NK-92 treated with Interleukin-12 subunit alpha and Interleukin-12 subunit beta, amount 100 ng/mL, for 24 hours (cell line): ENCODE measurements at regions not wholly inside any gene's neighbourhood (a gene's known extent, or its start where the extent isn't known, plus 50 kb on each side); places are given as distances from the start of the nearest gene placed in this dataset.

Experiments used
- DNase-seq: peaks from one replicate; lab custom pipeline; 2025; lab: John Stamatoyannopoulos, UW

DNA sequence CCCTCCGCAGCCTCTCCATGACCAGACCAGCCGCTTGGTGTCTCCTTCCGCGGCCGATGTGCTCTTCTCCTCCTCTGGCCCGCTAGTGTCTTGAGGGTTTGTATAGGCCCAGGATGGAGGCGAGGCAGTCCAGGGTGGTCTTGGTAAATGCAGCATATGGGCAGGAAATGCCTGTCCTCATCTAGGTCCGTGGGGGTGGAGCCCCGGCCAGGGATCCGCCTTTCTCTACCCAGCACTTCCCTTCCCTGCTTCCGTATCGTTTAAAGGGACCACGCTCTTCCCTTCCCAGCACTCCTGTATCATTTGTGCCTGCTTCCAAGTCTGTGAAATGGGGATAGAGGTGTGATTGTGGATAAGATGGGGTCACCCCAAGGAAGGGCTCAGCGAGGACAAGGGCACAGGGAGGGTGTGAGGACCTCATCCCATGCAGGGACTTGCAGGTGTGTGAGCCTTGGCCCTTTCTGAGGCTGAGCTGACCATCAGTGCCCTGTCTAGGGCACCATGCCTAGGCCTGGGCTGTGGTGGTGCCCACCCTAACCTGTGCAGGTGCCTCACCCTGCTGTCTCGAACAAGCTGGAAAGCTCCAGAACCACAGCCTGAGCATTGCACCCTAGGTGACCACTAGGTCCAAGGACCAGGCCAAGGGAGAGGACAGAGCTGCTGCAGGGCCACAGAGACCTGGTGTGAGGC is 326.8 kb upstream of the RTL1 start:
- no peak for DNase-seq

DNA sequence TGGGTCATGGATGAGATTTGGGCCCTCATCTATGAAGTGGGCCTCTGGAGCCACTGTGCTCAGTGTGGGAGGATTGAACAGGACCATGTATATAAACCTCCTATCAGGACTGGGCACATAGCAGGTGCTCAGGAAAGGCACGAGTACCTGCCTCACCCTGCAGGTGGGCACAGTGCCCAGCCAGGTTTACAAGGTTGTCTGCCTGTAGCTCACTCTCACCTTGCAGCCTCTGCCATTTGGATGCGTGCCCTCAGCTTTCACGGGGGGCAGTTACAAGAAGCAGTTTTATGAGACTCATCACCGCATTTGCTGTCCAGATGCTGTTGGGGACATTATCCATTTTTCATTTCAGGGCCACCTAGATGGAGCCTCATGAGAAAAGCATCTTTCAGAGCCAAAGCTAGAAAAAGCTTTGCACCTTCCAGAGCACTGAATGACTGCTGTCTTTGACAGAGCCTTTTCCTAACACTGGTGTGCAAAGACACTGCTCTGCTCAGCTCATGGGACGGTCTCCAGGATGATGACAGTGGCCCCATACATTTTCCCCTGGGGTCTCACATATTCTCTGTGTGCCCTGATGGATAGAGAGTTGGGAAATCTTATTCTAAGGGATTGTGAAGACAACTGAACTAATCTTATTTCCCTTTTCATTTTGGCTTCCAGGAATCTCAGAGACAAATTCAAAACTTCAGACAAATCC is 327.5 kb upstream of the RTL1 start:
- DNase-seq = no peak

DNA sequence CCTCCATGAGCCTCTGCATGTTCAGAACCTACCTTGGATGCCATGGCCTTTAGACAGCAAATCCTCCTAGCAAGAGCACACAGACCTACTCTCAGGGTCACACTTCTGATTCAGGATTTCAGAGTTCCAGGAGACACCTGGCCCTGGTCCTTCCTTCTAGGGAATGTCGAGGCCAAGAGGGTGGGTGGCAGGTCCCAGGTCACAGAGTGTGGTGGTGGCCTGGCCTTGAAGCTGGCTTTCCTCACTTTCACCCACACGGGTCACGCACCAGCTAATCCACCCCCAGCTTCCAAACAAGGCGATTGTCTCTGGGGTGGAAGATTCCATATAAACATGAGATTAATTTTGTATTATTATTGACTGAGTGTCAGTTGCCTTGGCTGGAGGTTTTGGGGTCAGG is 328.3 kb upstream of the RTL1 start:
- DNase-seq = no peak

DNA sequence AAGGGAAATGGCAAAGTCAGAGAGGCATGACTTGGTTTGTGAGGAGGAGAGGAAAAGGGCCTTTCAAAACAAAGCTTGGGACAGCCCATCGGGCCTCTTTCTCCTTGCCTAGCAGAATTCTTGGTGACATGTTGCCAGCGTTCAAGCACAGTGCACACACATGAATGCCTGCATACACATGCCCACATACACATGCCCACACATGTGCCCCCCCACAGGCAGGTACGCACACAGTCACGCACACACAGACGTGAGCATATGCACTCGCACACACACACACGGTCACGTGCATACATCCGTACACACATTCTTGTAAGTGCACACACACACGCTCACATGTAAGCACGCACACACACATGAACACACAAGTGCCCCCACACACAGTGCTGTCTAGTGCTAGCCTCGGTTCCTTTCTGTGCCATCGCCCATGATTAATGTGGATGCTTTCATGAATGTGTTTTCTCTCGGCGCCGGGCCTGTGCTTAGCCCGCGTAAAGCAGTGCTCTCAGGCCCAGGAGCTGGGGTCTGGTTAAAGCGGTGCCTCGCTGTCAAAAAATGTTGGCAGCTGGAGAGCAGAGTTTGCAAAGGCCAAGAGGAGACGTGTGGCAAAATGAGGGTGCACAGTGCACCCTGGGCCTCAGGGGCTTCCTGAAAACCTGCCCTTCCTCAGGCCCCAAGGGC is 328.8 kb upstream of the DIO3 start:
- DNase-seq = no peak

DNA sequence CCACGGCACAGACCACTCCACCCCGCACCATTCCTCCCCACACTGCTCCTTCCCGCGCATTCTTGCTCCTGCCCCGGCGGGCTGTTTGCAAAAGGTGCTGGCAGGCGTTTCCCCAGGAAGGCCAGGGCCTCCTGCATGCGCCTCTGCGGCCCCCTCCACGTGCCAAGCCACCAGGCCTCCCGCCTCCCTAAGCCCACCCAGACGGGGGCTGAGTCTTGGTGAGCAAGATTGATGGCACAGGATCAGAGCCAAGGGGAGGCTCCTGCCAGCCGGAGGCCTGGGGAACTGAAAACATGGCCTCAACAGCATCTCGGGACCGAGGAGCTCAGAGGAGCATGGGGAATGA is 328.3 kb upstream of the DIO3 start:
- no peak for DNase-seq

DNA sequence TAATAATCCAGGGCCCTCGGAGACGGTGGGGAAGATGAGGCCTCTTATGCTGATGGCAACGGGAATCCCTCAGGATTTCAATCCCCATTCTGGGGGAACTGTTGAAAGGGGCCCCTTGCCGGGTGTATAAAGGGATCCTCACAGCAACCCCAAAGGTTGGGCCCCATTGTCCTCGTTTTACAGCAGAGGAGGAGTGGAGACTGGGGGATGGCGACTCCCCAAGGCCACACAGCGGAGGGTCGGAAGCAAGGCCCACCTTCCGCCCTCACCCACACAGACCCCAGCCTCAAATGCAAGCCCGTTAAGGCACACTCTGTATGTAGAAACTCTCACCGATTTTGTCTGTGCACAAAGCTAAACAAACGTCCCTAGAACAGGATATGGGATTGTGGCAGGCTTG is 327.9 kb upstream of the DIO3 start:
- DNase-seq = no peak

DNA sequence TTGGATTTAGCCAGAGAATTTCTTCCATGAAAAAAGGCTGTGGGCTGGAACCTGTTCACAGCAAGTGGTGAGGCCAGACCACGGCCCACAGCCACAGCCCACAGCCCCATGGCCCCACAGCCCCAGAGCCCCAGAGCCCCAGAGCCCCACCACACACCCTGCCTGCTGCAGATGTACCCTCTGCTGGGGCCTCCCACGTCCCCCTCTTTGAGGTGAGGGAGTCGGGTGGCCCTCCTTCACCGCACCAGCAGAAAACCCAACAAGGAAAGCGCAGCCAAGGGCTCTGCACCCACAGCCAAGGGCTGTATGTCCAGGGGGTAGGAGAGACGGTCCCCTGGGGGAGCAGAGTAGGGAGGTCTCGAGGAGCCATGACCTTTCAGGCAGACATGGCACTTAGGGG is 327.5 kb upstream of the DIO3 start:
- DNase-seq = no peak

DNA sequence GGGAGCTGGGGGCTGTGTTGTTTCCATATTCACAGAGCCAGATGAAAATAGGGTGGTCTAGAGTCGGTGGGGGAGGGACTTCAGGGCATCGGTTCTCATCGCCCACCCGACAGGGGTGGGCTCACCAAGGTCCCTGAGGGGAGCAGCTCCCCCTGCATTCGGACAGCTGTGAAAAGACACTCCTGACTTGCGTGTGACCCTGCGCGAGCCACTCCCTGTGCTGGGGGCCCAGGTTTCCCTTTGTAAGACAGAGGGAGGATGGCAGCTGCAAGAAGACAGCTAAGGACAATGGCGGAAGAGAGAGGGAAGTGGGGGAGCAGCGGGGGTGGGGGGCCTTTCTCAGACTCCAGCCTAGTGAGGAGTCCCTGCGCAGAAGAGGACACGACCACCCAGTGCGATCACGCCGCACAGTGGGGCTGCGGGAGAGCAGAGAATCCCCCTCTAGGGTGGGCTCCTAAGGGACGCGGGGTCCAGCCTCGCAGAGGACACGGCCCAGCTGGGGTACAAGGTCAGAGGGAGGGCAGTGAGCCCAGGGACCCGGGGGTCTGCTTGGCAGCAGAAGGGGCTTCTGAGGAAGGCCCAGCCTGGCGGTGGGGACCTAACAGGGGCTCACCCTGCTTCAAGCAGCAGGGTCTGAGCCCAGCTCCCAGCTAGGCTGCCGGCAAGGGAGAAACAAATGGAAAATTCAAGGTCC is 326.9 kb upstream of the DIO3 start:
- DNase-seq = no peak

DNA sequence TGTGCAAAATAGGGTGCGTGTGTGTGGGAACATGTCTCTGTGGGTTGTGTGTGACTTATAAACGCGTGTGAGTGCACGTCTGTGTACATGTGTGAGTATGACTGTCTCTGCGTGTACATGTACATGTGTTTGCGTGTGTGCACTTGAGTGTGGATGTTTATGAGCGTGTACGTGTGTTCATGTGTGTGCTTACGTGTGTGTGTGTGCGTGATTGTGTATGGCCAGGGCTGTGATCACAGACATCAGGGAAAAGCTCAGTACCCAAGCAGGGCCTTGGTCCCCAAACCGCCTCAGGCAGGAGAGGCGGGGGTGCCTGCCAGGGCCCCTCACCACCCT is 326.3 kb upstream of the DIO3 start:
- no peak for DNase-seq

DNA sequence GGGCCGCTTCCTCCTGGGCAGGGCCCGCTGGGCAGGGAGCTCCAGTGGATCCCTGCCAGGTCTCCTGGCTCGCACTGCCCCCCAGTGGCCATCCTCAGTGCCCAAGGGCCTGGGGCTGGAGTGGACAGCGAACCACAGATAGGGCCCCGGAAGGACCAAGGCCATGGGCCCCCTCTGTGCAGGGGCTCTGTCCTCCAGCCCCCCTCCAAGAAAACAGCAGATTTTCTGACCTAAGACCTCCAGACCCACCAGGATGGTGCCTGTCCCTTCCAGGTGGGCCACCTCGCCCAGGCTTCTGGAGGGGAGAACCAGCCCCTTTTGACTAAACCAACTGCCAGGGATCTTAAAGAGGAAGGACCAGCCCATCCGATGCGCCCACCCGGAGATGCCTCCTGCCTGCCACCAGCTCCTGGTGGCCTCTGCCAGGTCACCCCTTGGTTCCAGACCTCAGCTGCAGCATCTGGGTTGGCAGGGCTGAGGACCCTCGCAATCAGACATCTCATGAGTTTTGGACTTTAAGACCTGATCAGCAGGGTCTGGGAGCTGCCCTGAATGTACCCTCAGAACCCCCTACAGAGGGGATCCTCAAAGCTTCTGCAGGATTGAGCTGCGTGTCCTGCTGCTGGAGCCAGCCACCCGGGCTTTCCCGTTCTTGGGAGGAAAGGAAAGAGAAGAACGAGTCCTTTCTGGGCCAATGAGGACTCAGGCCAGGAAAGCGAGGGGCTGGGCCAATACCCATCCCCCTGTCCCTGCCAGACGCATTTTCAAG is 325.8 kb upstream of the DIO3 start:
- no peak for DNase-seq

DNA sequence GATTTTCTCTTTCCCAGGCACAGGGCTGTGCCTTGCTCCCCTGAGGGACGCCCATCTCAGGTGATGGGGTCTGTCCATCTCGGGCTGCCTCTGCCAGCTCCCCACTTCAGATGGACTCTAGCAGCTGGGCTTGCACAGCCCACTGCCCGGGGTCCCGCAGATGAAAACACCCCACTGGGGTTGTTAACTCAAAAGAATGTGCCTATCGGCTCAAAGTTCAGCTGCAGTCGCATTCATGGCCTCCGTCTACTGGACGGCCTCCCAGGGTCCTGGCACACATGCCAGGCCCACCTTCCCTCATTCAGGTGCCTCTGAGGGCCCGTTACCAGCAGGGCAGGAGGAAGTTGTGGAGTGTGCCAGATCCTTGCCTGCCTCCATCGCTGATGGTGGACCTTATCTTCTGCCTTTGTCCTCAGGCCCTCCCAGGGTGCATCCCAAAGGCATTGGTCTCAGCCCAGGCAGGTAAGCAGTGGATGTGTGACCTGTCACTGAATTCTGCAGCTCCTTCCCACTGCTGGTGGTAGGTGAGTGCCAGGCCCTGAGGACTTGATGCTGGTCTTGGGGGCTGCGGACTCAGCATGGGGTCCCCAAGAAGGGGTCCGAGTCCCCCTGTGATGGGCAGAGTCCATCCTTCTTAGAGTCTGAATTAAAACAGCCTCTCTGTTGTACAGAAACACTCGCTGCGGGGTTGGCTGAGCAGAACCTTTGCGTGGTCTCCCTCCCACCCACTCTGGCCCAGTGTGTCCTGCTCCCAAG is 324.6 kb upstream of the DIO3 start:
- no peak for DNase-seq

DNA sequence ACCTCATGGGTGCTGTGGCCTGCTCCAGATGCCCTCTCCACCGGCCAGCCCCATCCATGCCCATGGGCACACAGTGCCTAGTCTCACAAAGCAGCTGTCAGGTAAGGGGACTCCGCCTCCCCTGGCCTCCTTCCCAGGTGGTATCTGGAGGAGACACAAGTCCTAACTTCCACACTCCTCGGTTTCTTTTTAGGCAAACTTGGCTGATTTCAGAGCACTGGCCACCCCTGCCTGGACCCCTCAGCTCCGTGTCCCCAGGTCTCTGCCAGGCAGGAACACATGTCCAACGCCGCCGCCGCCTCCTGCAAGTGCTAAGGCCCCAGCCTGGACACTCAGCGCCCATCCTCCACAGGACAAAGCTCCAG is 324.1 kb upstream of the DIO3 start:
- DNase-seq = no peak

DNA sequence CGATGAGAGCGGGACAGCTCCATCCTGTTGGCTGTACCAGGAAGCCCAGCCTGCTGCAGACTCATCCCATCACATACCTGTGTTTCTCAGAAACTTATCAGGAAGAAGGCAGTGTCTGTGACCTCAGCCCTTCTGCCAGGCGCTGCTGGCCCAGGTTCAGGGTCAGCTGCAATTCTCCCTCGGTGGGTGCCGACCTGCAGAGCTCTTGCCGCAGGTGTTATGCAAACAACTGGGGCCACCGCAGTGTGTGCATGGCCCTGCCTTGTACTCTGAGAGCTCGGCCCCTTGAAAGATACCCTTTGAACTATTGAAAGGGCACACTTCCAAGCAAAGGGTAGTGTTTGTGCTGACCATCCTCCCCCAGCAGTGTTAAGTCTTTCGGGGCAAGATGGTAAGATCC is 322.2 kb upstream of the DIO3 start:
- no peak for DNase-seq

DNA sequence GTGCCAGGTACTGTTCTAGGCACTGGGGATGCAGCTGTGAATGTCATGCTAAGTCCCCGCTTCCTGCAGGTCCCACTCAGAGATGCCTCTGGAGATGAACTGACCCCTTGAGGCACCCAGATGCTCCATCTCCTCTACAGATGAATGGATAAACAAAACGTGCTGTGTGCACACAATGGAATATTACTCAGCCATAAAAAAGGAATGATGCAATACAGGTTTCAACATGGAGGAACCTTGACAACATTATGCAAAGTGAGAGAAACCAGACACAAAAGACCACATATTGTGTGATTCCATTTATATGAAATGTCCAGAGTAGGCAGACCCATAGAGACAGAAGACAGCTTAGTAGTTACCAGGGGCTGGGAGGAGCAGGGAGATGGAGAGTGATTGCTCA is 320.1 kb upstream of the DIO3 start:
- no peak for DNase-seq

DNA sequence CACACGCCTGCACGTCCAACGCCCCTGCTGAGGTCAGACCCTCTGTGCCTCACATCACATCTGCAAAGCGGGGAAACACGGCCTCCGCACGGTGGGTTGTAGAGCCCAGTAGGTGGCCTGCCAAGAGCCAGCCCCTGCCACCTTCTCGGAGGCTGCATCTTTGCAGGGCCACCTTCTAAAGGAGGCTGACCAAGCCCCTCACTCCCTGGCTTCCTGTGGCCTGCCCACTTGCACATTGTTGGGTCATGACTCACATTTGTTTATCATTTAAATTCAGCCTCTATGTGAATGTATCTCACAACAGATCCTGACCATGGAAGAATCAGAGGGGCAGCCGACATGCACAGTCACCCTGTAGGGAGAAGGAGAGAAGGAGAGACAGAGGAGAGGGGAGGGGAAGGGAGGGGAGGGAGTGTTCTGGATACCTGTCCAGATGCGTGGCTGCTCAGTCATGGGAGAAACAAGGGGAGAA is 319.5 kb upstream of the DIO3 start:
- DNase-seq = no peak

DNA sequence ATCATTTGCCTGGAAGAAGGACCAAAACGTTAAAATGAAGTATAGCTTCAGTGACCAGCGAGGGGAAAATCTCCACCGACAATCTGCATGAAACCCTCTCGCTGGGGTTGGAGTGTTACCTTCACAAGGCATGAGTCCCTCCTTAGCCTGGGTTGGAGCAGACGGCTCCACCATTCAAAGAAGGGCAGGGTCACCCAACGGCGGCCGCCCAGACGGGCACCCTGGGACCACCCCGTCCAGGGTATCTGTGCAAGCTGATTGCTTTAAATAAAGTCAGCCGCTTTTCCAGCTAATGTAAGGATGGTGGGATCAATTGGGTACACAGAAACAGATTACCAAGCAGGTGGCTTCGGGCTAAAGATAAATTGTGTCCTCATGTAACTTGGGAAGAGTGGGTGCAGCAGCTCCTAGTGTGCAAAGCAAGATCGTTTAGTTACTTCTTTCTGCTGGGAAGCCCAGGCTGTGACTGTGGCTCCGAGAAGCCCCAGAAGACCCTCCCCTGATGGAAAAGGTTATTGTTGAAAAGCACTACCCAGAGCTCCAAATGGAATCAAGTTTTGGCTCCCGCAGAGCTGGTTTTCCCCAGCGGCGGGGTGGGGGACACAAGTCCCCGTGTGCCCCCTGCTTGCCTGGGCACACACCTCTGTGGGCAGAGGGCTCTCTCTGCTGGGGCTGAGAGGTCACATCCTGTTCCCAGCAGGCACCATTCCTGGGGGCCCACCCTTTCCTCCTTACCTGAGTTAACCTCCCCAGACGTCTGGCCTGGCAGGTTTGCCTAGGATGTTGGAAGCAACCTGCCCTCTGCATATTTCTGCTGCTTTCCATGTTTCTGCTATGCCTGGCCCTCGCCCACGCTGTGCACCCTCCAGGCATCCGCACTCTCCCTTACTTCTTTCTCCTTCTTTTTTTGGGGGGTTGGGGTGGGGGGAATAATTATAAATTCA is 318.6 kb upstream of the DIO3 start:
- DNase-seq = no peak

DNA sequence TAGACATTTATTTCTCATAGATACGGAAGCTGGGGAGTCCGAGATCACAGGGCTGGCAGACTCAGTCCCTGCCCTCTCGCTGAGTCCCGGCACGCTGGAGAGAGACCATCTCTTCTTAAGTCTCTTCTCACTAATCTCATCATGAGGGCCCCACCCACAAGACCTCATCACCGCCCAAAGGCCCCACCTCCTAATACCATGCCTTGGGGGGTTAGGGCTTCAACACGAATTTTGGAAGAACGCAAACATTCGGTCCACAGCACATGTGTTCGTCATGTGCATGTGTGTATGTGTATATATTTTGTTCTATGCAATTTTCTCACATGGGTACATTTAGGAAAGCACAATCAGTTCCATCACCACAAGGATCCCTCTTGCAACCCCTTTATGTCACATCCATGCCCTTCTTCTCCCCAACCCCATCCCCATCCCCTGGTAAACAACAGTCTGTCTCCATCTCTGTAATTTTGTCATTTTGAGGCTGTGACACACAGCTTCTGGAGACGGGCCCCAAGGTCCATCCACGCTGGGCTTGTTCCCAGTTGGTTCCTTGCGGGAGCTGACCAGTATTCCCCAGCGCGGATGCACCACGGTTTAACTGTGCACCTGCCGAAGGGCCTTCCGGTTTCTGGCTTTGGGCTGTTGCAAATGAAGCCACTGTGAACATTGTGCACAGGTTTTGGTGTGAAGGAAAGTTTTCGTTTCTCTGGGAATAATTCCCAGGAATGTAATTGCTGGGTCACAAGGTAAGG is 317.5 kb upstream of the DIO3 start:
- no peak for DNase-seq

DNA sequence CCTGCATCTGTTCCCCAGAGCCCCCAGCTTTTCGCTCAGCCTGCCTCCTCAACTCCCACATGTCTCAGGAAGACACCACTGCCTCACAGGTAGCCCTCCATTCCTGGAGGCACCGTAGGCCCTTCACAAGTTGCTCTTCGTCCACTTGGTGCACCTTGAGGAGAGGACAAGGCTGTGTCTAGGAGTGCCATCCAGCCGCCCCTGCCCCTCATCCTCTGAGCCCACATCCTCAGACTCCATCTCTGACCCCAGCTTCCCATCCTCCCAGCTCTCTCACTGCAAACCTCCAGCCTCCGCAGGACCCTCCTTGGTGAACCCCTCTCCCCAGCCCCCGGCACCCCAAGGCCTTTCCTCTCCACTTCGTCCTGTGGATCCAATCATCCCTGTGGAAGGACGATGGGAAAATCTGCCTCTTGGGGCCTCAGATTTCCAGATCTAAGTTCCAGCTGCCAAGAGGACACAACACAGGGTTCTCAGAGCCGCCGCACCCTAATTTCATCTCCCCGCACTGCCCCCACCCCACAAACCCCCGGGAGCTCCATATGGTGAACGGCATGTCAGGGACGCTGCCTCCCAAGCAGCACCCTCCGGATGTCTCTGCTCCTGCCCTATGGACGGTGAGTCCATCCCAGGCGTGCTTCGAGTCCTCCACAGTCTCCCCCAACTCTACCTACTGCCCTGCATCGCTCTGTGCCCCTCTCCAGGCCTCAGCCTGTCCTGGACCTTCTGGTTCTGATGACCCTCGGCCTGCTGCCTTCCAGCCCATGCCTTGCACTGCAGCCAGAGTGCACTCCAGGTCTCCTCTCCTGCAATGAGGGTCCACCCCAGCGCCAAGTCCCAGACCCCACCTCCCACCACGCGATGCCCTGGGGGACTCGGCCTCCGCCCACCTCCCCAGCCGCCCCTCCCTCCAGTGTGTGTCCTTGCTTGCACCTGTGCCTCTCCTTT is 314.1 kb upstream of the DIO3 start:
- no peak for DNase-seq
